ENCODE measurements at regions not wholly inside any gene's neighbourhood (a gene's known extent, or its start where the extent isn't known, plus 50 kb on each side); places are given as distances from the start of the nearest gene placed in this dataset.

DNA sequence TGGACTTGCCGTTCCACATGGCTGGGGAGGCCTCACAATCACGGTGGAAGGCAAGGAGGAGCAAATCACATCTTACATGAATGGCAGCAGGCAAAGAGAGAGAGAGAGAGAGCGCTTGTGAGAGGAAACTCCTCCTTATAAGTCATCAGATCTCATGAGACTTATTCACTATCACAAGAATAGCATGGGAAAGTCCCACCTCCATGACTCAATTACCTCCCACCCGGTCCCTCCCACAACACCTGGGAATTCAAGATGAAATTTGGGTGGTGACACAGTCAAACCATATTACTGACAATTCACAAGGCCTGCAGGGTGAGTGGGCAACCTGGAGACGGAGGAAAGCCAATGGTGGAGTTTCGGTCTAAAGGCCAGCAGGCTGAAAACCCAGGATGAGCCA is 394.3 kb upstream of the TRAM1L1 start:
- no peak for ATAC-seq
- TF ChIP-seq ZFP30 (CRISPR knock-in tag; IDR thresholded peaks at IDR 0.05) (no peak), CSDC2 (CRISPR knock-in tag; IDR thresholded peaks at IDR 0.05) (no peak), SNAI2 (CRISPR knock-in tag; IDR thresholded peaks at IDR 0.05) (no peak), OSR1 (CRISPR knock-in tag; IDR thresholded peaks at IDR 0.05) (no peak), ZNF565 (CRISPR knock-in tag; conservative IDR thresholded peaks at IDR 0.05; ENCODE audit: low read depth) (no peak), BACH2 (CRISPR knock-in tag; IDR thresholded peaks at IDR 0.05; ENCODE audit: borderline replicate concordance) (no peak), ZC3H10 (CRISPR knock-in tag; IDR thresholded peaks at IDR 0.05) (no peak), ISL1 (CRISPR knock-in tag; IDR thresholded peaks at IDR 0.05) (no peak), ESRRG (CRISPR knock-in tag; IDR thresholded peaks at IDR 0.05) (no peak), ZFP3 (CRISPR knock-in tag; IDR thresholded peaks at IDR 0.05) (no peak), ARNTL (CRISPR knock-in tag; IDR thresholded peaks at IDR 0.05; ENCODE audit: borderline replicate concordance, low read depth) (no peak), RARB (CRISPR knock-in tag; IDR thresholded peaks at IDR 0.05) (no peak), GLIS3 (CRISPR knock-in tag; IDR thresholded peaks at IDR 0.05) (no peak)
- TF ChIP-seq, protein P1, sequence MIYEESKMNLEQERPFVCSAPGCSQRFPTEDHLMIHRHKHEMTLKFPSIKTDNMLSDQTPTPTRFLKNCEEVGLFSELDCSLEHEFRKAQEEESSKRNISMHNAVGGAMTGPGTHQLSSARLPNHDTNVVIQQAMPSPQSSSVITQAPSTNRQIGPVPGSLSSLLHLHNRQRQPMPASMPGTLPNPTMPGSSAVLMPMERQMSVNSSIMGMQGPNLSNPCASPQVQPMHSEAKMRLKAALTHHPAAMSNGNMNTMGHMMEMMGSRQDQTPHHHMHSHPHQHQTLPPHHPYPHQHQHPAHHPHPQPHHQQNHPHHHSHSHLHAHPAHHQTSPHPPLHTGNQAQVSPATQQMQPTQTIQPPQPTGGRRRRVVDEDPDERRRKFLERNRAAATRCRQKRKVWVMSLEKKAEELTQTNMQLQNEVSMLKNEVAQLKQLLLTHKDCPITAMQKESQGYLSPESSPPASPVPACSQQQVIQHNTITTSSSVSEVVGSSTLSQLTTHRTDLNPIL (CRISPR knock-in tag; IDR thresholded peaks at IDR 0.05; ENCODE audit: low read depth) = no peak
- TF ChIP-seq, protein P2, sequence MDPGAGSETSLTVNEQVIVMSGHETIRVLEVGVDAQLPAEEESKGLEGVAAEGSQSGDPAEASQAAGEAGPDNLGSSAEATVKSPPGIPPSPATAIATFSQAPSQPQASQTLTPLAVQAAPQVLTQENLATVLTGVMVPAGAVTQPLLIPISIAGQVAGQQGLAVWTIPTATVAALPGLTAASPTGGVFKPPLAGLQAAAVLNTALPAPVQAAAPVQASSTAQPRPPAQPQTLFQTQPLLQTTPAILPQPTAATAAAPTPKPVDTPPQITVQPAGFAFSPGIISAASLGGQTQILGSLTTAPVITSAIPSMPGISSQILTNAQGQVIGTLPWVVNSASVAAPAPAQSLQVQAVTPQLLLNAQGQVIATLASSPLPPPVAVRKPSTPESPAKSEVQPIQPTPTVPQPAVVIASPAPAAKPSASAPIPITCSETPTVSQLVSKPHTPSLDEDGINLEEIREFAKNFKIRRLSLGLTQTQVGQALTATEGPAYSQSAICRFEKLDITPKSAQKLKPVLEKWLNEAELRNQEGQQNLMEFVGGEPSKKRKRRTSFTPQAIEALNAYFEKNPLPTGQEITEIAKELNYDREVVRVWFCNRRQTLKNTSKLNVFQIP (CRISPR knock-in tag; IDR thresholded peaks at IDR 0.05; ENCODE audit: borderline replicate concordance, low read depth) = no peak
- TF ChIP-seq, protein P3, sequence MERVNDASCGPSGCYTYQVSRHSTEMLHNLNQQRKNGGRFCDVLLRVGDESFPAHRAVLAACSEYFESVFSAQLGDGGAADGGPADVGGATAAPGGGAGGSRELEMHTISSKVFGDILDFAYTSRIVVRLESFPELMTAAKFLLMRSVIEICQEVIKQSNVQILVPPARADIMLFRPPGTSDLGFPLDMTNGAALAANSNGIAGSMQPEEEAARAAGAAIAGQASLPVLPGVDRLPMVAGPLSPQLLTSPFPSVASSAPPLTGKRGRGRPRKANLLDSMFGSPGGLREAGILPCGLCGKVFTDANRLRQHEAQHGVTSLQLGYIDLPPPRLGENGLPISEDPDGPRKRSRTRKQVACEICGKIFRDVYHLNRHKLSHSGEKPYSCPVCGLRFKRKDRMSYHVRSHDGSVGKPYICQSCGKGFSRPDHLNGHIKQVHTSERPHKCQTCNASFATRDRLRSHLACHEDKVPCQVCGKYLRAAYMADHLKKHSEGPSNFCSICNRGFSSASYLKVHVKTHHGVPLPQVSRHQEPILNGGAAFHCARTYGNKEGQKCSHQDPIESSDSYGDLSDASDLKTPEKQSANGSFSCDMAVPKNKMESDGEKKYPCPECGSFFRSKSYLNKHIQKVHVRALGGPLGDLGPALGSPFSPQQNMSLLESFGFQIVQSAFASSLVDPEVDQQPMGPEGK (CRISPR knock-in tag; IDR thresholded peaks at IDR 0.05; ENCODE audit: borderline replicate concordance) = no peak

DNA sequence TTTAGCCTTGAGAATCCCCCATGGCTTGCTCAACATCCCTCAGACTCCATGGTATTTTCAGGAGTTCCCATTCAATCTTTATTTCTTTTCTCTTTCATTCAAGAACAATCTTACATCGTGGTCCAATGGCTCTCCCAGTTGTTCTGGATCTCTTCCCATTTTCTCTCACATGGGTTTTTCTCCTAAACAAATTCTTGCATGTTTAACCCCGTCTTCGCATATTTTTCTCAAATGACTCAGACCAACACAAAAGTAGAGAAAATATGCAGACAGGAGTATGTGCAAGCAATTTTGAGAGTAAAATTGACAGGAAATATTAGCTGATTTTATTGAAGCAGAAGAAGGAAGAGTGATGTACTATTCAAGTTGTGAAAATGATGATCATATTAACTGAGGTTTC is 396.4 kb upstream of the TRAM1L1 start:
- TF ChIP-seq, protein P2 (CRISPR knock-in tag; IDR thresholded peaks at IDR 0.05; ENCODE audit: borderline replicate concordance, low read depth) = no peak
- TF ChIP-seq, protein P4, sequence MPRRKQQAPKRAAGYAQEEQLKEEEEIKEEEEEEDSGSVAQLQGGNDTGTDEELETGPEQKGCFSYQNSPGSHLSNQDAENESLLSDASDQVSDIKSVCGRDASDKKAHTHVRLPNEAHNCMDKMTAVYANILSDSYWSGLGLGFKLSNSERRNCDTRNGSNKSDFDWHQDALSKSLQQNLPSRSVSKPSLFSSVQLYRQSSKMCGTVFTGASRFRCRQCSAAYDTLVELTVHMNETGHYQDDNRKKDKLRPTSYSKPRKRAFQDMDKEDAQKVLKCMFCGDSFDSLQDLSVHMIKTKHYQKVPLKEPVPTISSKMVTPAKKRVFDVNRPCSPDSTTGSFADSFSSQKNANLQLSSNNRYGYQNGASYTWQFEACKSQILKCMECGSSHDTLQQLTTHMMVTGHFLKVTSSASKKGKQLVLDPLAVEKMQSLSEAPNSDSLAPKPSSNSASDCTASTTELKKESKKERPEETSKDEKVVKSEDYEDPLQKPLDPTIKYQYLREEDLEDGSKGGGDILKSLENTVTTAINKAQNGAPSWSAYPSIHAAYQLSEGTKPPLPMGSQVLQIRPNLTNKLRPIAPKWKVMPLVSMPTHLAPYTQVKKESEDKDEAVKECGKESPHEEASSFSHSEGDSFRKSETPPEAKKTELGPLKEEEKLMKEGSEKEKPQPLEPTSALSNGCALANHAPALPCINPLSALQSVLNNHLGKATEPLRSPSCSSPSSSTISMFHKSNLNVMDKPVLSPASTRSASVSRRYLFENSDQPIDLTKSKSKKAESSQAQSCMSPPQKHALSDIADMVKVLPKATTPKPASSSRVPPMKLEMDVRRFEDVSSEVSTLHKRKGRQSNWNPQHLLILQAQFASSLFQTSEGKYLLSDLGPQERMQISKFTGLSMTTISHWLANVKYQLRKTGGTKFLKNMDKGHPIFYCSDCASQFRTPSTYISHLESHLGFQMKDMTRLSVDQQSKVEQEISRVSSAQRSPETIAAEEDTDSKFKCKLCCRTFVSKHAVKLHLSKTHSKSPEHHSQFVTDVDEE (CRISPR knock-in tag; IDR thresholded peaks at IDR 0.05) = no peak
- TF ChIP-seq ESRRG (CRISPR knock-in tag; IDR thresholded peaks at IDR 0.05) (no peak), BACH2 (CRISPR knock-in tag; IDR thresholded peaks at IDR 0.05; ENCODE audit: borderline replicate concordance) (no peak), RARB (CRISPR knock-in tag; IDR thresholded peaks at IDR 0.05) (no peak), ZNF8 (CRISPR knock-in tag; IDR thresholded peaks at IDR 0.05) (no peak), PPARA (CRISPR knock-in tag; IDR thresholded peaks at IDR 0.05; ENCODE audit: borderline replicate concordance) (no peak), ARNTL (CRISPR knock-in tag; IDR thresholded peaks at IDR 0.05; ENCODE audit: borderline replicate concordance, low read depth) (no peak), ZFP30 (CRISPR knock-in tag; IDR thresholded peaks at IDR 0.05) (no peak)
- no peak for ATAC-seq

DNA sequence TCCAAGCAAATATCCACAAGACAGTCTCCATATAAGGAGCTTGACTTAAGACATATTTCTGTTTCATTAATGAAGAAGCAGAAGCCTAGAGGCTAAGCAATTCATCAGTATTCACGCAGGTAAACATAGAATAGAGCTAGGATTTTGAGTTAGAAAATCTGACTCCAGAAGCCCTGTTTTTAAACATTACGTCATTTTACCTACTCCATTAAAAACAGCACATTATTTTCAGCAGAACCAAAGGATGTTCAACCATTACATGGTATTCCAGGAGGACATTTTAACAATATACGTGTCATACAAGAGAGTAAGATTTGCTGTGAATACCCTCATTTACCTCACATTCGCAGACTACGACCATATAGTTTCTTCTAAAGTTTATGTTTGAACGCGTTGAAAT is 403.3 kb upstream of the TRAM1L1 start:
- TF ChIP-seq, protein P3 (CRISPR knock-in tag; IDR thresholded peaks at IDR 0.05; ENCODE audit: borderline replicate concordance) = no peak
- no peak for TF ChIP-seq ESRRG (CRISPR knock-in tag; IDR thresholded peaks at IDR 0.05)
- TF ChIP-seq ISL1 (CRISPR knock-in tag; IDR thresholded peaks at IDR 0.05) = no peak
- TF ChIP-seq ZC3H10 (CRISPR knock-in tag; IDR thresholded peaks at IDR 0.05) = no peak
- TF ChIP-seq, protein P5, sequence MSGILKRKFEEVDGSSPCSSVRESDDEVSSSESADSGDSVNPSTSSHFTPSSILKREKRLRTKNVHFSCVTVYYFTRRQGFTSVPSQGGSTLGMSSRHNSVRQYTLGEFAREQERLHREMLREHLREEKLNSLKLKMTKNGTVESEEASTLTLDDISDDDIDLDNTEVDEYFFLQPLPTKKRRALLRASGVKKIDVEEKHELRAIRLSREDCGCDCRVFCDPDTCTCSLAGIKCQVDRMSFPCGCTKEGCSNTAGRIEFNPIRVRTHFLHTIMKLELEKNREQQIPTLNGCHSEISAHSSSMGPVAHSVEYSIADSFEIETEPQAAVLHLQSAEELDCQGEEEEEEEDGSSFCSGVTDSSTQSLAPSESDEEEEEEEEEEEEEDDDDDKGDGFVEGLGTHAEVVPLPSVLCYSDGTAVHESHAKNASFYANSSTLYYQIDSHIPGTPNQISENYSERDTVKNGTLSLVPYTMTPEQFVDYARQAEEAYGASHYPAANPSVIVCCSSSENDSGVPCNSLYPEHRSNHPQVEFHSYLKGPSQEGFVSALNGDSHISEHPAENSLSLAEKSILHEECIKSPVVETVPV (CRISPR knock-in tag; IDR thresholded peaks at IDR 0.05) = no peak
- TF ChIP-seq GLIS3 (CRISPR knock-in tag; IDR thresholded peaks at IDR 0.05) = no peak
- TF ChIP-seq, protein P2 (CRISPR knock-in tag; IDR thresholded peaks at IDR 0.05; ENCODE audit: borderline replicate concordance, low read depth) = no peak
- TF ChIP-seq, protein P1 (CRISPR knock-in tag; IDR thresholded peaks at IDR 0.05; ENCODE audit: low read depth) = no peak
- no peak for TF ChIP-seq SNAI2 (CRISPR knock-in tag; IDR thresholded peaks at IDR 0.05)
- ATAC-seq = no peak
